GM19395 (cell line): ENCODE measurements at regions not wholly inside any gene's neighbourhood (a gene's known extent, or its start where the extent isn't known, plus 50 kb on each side); places are given as distances from the start of the nearest gene placed in this dataset.
"Not testable (repeated sequence)": the region's sequence is repeated elsewhere in the genome, so short reads cannot be mapped to it uniquely, and the experiment has no call there.

ENCODE experiments used
- ATAC-seq: cut with Tn5 transposase; IDR thresholded peaks from one replicate; pipeline ENCODE4 v1.9.1; 2021; ENCODE audit warnings: mild to moderate bottlenecking, moderate library complexity; ENCODE audit not compliant: unreplicated experiment

GRCh38 chr4:75194180-75194579 is 261.3 kb downstream of the PARM1 start:
- no peak for ATAC-seq

- ATAC-seq, result not testable (repeated sequence)
Measured at GRCh38 chr4:75192182-75192581, 259.3 kb downstream of the PARM1 start.

GRCh38 chr4:75189711-75190335 is 256.9 kb downstream of the PARM1 start:
- ATAC-seq, result no peak

- ATAC-seq, result peak; percentile 88
Measured at GRCh38 chr4:75180790-75181776, 248.2 kb downstream of the PARM1 start.

- no peak for ATAC-seq
Measured at GRCh38 chr4:75180217-75180616, 247.3 kb downstream of the PARM1 start.

- no peak for ATAC-seq
Measured at GRCh38 chr4:75179510-75179909, 246.6 kb downstream of the PARM1 start.

GRCh38 chr4:75172551-75172950 is 239.6 kb downstream of the PARM1 start:
- ATAC-seq, result peak; percentile 92

GRCh38 chr4:75169427-75169826 is 236.5 kb downstream of the PARM1 start:
- no peak for ATAC-seq

- no peak for ATAC-seq
Measured at GRCh38 chr4:75169020-75169419, 236.1 kb downstream of the PARM1 start.

- ATAC-seq, result no peak
Measured at GRCh38 chr4:75168548-75168947, 235.6 kb downstream of the PARM1 start.

- ATAC-seq, result not testable (repeated sequence)
Measured at GRCh38 chr4:75165100-75165499, 232.2 kb downstream of the PARM1 start.

- no peak for ATAC-seq
Measured at GRCh38 chr4:75158451-75158850, 225.5 kb downstream of the PARM1 start.

- ATAC-seq, result no peak
Measured at GRCh38 chr4:75154994-75155393, 222.1 kb downstream of the PARM1 start.

- ATAC-seq, result no peak
Measured at GRCh38 chr4:75146223-75146622, 213.3 kb downstream of the PARM1 start.

- ATAC-seq, result no peak
Measured at GRCh38 chr4:75144475-75144874, 211.6 kb downstream of the PARM1 start.

GRCh38 chr4:75142850-75143249 is 209.9 kb downstream of the PARM1 start:
- no peak for ATAC-seq

- ATAC-seq, result no peak
Measured at GRCh38 chr4:75142382-75142781, 209.5 kb downstream of the PARM1 start.

- no peak for ATAC-seq
Measured at GRCh38 chr4:75141162-75141561, 208.2 kb downstream of the PARM1 start.

- ATAC-seq, result no peak
Measured at GRCh38 chr4:75137302-75137701, 204.4 kb downstream of the PARM1 start.

- ATAC-seq, result no peak
Measured at GRCh38 chr4:75135068-75135825, 202.3 kb downstream of the PARM1 start.

- not testable (repeated sequence) for ATAC-seq
Measured at GRCh38 chr4:75126870-75127269, 194.0 kb downstream of the PARM1 start.
